GM23338 (cell line): ENCODE measurements at regions not wholly inside any gene's neighbourhood (a gene's known extent, or its start where the extent isn't known, plus 50 kb on each side); places are given as distances from the start of the nearest gene placed in this dataset.

Experiments used
- EZH2 ChIP-seq: fragments of 200-600 bp; sonication (generic); IDR thresholded peaks from one replicate; pipeline ENCODE4 v1.8.0; 2017; ENCODE audit warnings: antibody characterized with exemption, mild to moderate bottlenecking, low read depth; ENCODE audit not compliant: unreplicated experiment
- EZH2phosphoT487 ChIP-seq: fragments of 200-600 bp; sonication (generic); IDR thresholded peaks from one replicate; pipeline ENCODE4 v1.8.1; 2018; ENCODE audit warnings: antibody characterized with exemption; ENCODE audit not compliant: unreplicated experiment
- JUNB ChIP-seq: IDR thresholded peaks from one replicate; pipeline ENCODE4 v1.6.1; 2016; ENCODE audit warnings: antibody characterized with exemption; ENCODE audit not compliant: unreplicated experiment
- POLR2AphosphoS5 ChIP-seq: IDR thresholded peaks from 2 replicates; pipeline ENCODE4 v1.6.1; 2016; ENCODE audit warnings: antibody characterized with exemption, low read depth
- REST ChIP-seq: IDR thresholded peaks from one replicate; pipeline ENCODE4 v1.6.1; 2018; ENCODE audit warnings: antibody characterized with exemption; ENCODE audit not compliant: unreplicated experiment
- TF ChIP-seq, protein P1 (sequence below), 2 experiments: fragments of 200-600 bp in 1 of 2; sonication (generic) in 1 of 2; conservative IDR thresholded peaks; 2 replicates each; pipeline versions ENCODE4 v1.5.1 to v1.6.1; 2016 to 2017; ENCODE audit warnings: antibody characterized with exemption in 2 of 2, low read depth in 2 of 2, mild to moderate bottlenecking in 2 of 2, moderate library complexity in 1 of 2

DNA sequence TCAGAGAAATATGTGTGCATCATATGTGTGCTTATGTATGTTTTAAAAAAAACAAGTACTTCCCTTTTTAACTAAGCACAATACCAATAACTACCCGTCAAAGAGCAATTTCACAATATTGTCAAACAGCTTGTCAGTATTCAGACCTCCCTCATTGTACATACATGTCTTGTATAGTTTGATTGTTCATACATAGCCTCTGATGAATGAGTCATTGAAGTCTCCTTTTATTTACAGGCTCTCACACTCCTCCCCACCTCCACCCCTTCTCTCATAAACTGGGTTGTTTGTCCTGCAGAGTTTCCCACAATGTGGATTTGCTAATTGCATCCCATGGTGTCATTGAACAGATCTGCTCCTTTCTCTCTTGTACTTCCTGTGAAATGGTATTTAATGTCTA, 132.8 kb upstream of the L3MBTL4 start:
- TF ChIP-seq, protein P1, sequence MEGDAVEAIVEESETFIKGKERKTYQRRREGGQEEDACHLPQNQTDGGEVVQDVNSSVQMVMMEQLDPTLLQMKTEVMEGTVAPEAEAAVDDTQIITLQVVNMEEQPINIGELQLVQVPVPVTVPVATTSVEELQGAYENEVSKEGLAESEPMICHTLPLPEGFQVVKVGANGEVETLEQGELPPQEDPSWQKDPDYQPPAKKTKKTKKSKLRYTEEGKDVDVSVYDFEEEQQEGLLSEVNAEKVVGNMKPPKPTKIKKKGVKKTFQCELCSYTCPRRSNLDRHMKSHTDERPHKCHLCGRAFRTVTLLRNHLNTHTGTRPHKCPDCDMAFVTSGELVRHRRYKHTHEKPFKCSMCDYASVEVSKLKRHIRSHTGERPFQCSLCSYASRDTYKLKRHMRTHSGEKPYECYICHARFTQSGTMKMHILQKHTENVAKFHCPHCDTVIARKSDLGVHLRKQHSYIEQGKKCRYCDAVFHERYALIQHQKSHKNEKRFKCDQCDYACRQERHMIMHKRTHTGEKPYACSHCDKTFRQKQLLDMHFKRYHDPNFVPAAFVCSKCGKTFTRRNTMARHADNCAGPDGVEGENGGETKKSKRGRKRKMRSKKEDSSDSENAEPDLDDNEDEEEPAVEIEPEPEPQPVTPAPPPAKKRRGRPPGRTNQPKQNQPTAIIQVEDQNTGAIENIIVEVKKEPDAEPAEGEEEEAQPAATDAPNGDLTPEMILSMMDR (conservative IDR thresholded peaks at IDR 0.05; ENCODE audit: low read depth in 2 of 2): no peak
- TF ChIP-seq EZH2 (no peak), JUNB (no peak), POLR2AphosphoS5 (no peak), REST (no peak), EZH2phosphoT487 (no peak)
